Esophagus mucosa (tissue), 1 donor: ENCODE measurements at regions not wholly inside any gene's neighbourhood (a gene's known extent, or its start where the extent isn't known, plus 50 kb on each side); places are given as distances from the start of the nearest gene placed in this dataset.
A peak's percentile ranks its signal among the peaks of the same experiment; 100 is the strongest.
"Not testable (repeated sequence)": the region's sequence is repeated elsewhere in the genome, so short reads cannot be mapped to it uniquely, and the experiment has no call there.

ENCODE experiments used
- ATAC-seq: fragments of 200-7000 bp; cut with Tn5 transposase; one replicate; pipeline ENCODE4 v1.9.1; 2020
- donor health status: DM: yes; HTN: yes; CAD: no.

DNA sequence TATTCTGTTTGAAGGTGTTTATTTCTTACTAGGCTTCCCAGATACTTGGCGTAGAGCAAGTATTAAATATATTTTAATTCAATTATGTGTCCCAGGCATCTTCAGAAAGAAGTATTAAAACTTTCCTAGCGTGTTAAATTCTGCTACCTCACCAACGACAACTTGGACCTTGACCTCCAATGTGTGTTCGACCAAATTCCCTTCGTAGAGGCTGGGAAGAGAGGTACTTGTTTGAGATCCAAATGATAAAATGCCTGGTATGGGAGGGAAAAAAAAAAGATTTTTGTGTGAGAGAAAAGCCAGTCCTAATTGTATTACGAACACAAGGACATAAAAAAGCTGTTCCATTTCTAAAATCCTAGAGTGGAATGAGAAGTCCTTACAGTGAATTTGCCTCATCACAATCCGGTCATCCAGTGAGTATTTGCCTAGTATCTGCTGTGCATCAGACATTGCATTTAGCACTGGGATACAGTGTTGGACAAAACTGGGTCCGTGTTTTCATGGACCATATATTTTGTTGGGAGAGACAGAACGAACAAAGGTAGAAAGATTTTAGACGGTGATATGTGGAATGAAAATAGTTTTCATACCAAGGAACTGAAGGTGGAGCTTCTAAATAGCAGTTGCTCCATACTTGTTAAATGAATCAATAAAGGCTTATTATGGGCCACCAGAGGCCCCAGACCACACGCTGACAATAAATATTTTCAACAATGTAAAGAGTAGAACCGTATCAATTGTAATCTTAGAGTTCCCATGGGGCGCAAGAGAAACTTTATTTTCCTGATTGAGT, 103.1 kb downstream of the KIF4B start:
- no peak for ATAC-seq

DNA sequence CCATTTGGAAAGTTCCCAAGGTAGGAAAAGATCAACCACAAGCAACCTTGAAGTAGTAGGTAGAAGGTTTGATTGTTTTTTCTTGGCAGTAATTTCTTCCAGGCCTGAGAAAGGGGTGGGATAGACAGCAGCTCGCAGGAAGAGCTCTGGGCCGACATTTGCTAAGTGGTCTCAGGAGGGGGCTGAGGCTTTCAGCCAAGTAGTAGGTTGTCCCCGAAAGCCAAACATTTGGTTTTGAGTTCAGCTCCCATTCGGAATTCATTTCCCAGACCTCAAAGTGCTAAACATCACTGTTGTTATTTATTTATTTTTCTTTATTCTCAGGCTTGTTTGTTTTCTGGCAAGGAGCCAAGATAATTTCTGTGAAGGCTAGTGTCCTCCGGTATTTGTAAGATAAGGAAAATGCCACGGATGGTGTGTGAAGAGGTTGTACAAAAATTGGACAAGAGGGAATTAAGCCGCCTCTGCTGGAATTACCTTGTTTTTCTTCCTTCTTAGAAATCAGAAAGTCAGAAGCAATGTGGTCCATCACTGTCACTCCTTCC, 112.1 kb downstream of the KIF4B start:
- ATAC-seq = no peak

DNA sequence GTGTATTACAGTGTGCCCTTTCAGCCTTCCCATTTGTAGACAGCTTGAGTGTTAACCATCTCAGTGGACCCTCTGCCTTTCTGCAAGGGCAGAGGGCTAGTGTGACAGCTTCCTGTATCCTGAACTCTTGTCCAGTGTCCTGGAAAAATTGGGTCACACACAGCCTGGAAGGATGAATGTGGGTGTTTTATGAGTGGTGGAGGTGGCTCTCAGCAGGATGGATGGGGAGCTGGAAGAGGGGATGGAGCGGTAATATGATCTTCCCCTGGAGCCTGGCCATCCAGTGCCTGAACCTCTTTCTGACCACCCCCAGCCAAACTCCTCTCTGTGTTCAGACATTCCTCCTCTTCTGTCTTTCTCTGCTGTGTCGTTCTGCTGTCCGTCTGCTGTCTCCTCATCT, 113.0 kb downstream of the KIF4B start:
- no peak for ATAC-seq

DNA sequence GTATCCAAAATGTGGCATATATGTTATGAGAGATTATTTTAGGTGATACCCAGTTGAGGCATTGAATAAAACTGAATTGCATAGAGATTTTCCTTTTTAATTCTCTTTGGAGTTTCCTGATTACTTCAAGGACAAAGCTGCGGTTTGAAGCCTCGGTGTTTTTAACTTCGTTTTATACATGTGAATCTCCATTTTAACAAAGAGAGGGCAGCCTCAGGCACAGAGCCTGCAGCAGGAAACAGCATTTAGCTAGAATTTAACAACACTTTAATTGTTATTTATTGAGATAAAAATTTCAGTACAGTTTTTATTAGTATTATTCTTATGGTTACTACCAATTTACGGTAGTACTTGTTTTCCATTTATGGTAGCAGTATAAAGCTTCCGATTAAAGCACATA, 114.0 kb downstream of the KIF4B start:
- ATAC-seq = no peak

DNA sequence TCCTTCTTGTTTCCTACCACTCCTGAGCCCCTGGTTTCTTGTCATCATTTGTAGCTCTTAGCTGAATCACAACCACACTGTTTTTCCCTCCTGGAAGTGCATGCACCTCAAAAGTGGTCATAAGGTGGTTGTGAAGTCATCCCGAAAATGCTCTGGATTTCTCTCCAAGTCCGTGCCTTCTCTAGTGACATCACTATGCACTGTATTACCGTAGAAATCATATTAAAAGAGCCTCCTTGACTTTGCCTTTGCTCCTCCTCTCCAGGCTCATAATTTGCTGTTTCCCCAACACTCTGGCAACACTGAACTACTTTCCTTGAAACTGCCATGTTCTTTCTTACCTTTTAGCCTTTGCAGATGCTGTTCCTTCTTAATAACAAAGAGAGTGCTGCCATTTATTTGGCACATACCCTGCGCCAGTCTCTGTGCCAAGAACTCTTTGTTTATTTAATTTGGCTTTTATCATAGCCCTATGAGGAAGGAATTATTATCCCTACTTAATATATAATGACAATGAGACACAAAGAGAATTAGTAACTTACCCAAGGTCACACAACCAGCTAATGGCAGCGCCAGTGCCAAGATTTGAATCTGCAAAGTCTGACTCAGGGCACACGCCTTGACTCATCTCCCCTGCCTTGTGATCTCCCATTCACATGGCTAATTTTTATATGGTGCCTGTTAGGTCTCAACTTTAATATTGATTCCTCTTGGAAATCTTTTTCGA, 115.4 kb downstream of the KIF4B start:
- peak; percentile 93 for ATAC-seq

DNA sequence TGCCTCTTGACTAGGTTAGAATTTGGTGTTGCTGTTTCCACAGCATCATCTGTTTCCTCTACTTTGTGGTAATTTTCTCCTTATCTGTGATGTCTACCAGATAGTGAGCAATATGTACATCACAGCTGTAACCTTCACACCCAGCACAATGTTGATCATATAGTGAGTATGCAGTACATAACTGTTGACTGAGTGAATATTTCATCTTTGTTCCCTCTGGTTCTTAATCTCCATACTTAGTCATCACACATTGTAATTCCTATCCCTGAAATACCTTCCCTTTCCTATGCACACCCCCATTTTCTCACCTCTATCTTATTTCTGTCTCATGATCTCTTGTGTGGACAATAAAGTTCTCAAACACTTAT, 115.9 kb downstream of the KIF4B start:
- ATAC-seq = peak; percentile 81

DNA sequence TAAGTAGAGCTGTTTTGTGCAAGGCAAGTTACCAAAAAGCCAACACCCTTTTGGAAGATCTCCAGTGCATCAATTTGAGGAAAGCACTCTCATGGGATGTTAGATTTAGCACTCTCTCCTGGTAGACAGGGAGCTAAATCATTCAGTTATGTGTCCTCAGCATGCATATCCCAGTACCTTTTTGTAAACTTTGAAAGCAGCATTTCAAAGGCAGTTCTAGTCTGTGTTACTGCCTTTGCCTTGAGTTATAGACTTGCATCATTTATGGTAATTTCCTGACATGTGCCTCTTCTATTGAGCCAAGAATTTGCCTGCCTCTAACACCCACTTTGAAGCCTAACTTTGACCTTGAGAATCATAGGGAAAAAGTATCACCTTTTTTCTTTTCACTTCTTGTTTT, 120.6 kb downstream of the KIF4B start:
- ATAC-seq = no peak

DNA sequence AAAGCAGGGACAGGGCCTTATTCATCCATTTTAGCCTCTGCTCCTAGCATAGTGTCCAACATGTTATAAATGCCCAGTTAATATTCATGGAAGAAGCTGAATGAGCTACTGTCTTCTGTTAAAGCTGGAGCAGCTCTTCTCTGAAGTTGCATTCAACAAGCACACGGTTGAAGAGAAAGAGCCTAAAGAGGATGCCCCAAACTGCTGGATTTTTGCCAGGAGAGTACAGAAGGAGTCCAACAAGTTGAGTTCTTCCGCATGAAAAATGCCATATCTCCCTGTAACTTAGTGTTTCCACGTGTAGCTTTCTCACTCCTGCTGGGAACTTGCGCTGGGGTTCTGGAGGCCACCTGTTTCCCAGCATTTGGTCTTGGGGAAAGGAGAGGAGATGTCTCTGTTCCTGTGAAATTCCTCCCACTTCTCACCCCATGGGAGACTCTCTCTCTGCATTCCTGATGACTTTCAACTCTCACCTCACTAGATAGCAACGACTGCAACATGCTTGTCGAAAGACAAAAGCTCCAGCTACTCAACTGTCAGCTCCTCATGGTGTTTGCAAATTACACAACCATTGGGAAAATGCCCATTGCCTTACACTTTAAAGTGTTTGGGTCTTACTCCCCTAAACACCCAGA, 122.8 kb downstream of the KIF4B start:
- ATAC-seq = no peak

DNA sequence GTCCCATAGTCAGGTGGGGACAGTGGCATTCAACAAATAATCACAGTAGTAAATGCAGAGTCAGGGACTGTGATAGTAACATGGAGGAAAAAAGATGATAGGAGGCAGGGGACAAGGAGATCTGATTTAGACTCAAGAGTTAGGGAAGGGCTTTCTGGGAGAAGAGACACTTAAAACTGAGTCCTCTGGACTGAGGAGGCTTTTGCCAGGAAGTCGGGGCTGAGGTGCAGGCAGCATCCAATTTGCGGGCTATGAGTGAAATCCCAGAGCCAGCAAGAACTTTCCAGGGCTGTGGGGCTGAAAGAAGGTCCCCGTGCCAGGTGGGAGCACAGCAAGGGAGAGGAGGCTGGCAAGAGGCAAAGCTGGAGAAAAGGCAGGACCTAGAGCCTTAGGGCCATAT, 124.1 kb downstream of the KIF4B start:
- no peak for ATAC-seq

DNA sequence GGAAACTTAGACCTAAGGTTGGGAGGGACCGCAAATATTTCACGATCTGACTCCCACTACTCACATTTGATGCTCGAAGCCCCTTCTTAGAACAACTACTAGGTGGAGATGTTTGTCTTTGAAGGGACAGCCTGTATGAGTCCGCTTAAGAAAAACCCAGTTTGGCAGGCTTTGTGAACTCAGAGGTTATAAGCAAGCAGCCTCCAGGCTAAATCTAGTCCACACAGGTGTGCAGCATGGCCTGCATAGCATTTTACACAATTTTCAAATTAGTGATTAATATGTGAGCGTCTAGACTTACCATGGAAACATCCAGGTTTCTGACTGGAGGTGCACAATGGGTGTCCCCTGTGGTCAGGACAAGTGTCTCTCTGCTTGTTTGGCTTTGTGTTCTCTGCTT, 127.1 kb downstream of the KIF4B start:
- ATAC-seq = peak; percentile 75

DNA sequence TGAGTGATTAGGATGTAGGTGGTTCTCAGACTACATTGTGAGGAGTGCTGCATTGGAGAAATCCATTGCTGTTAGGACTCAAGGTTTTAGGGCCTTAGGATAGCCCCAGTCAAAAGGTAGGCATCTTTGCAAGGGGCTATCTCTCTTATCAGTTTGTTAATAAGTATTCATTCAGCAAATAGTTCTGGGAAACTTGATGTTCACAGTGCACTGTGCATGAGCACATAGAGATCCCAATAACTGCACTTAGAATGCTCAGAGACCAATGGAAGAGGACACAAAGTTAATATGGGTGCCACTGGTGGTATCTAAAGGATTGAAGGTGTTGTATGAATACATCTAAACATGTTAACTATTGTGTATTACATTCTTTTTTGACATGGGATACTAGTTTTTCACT, 131.4 kb downstream of the KIF4B start:
- ATAC-seq = no peak

DNA sequence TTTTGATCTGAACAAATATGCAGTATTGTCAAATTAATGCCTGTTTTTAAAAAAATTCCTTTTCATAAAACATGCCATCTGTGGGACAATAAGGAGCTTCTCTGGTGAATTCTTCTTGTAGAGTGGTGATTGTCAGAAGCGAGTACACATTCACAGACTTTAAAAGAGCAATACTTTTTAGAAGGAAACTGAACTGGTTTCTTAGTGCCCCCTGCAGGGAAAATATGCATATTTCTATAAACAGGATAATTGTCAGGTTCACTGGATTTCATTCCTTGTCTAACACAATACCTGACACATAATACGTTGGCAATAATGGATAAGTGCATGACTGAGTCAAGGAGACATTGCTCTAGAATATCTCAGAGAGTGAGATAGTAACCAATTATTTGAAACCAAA, 133.7 kb downstream of the KIF4B start:
- no peak for ATAC-seq

DNA sequence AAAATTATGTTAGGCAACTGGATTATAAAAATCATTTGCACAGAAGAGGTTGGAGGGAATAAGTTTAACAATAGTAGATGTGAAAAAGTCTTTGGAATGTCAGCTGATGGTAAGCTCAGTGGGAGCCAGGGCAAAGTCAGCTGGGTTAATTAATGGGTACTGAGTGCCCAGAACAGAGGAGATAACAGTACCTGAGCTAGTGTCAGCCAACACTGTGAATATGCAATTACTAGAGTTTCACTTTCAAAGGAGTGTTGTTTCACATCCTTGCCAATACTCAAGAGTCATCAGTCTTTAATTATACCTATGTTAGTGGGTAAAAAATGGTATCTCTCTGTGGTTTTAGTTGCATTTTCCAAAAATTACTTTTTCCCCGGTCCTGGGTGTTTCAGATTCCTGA, 135.1 kb downstream of the KIF4B start:
- no peak for ATAC-seq

DNA sequence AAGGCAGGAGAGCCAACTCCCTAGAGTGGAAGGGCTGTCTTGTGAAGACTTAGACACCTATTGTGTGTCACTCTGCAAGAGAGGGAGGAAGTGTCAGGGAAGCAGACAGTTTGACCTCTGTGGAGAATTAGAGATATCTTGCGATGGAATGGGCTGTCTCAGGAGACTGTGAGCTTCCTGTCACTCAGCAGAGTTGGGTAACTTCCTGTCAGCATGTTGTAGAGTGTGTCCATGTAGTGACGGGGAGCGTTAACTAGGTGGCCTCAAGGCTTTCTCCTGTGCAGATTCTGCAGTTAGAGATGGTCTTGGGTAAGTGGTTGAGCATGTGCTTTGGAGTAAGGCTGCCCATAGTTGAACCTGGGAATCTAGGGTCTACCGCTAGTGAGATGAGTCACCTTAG, 136.5 kb downstream of the KIF4B start:
- ATAC-seq = peak; percentile 29

DNA sequence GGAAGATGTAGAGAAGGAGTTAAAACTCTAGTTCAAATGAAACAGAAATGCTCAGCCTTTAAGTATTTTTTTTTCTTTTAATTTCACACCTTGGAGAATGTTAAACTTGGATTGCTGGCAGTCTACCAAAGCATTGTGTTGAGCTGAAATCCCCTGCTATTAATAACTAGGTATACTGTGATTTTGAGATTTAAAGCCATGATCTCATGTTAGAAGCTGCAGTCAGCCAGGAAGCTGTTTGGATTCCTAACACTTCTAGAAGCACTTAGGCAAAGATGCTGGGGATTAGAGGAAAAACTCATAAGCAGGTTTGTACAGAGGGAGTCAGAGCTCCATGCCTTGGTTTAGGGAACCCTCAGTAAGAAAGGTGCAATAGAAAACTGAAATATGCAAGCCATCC, 141.4 kb downstream of the KIF4B start:
- no peak for ATAC-seq

DNA sequence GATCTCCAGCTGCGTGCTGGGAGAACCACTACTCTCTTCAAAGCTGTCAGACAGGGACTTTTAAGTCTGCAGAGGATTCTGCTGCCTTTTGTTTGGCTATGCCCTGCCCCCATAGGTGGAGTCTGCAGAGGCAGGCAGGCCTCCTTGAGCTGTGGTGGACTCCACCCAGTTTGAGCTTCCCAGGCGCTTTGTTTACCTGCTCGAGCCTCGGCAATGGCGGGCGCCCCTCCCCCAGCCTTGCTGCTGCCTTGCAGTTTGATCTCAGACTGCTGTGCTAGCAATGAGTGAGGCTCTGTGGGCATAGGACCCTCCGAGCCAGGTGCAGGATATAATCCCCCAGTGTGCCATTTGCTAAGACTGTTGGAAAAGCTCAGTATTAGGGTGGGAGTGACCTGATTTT, 149.5 kb downstream of the KIF4B start:
- not testable (repeated sequence) for ATAC-seq

DNA sequence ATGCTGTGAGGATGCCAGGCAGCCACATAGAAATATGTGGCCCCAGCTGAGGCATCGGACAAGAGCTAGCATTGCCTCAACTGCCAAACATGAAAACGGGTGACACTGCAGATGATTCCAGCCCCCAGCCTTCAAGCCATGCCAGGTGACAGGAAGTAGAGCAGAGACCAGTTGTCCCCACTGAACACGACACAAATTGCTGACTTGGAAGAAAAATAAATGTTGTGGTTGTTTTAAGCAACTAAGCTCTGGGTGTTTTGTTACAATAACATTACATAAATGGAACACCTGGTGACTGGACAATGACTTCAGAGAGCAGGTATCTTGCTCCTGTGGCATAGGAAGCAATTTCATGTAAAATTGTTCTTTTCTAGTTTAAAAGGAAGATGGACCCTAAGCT, 154.2 kb downstream of the KIF4B start:
- no peak for ATAC-seq

DNA sequence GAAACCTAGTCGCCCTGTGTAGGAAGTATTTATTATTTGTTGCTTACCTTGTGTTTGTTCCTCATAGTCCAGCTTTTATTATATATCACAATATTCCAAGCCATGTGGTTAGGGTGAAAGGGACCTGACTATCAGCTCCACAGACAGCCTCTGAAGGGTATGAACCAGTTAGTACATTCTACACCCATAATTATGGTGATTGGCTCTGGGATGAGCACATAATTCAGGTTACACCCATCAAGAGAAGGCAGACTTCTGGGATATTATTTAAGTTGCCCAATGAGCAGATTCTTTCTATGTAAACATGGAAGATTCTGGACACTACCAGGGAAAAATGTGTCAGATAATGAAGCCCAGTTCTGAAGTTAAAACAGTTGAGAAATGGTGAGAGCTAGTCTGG, 168.0 kb downstream of the KIF4B start:
- no peak for ATAC-seq

DNA sequence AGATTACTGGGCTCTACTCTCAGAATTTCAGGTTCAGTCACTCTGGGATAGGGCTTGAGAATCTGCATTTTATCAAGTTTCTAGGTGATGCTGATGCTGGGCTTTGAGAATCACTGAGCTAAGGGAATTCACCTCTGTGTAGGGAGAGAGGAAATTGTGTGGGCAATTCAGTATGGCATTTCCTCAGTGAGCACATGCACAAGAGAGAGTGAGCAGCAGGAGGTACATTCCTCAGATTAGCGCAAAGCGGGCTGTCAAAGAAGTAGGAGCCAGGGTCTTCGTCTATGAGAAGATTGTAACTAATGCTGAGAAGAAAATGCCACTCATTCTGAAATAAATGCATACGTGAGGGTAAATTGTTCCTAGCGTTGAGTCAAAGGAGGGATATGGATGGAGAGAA, 175.9 kb downstream of the KIF4B start:
- no peak for ATAC-seq

DNA sequence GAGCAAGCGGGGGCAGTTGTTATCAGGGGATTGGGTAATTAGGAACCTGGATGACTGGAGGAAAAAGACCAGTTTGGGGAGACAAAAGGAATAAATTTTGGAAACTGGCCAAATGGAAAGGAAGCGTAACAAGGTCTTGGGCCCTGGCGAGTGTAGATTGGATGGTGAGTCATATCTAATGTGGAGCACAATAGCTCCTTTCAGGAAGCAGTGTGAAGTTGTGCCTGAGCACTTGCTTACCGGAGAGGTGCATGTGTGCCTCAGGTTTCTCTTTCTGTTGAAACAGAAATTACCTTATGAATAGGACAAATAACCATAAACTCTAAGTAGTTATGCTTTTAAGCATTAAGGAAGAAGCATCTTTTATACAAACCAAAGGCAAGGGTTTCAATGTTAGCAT, 176.4 kb downstream of the KIF4B start:
- ATAC-seq = peak; percentile 97

DNA sequence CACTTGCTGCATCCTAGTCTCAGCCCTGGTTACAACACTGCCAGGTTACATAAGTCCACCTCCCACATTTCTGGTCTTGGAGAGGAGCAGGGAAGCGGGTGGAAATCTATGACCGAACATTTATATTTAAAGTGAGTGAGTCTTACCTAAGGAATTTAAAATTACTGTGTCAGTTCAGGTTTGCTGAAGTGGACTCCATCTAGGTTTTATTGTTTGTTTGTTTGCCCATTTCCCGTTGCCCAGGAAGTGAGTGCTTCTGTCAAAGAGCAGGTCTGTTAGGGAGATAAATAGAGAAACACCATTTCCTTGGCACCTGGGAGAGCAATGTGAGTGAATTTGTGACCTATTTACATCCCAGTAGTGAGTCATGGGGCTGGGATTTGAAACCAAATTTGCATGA, 179.5 kb downstream of the KIF4B start:
- ATAC-seq = peak; percentile 30

DNA sequence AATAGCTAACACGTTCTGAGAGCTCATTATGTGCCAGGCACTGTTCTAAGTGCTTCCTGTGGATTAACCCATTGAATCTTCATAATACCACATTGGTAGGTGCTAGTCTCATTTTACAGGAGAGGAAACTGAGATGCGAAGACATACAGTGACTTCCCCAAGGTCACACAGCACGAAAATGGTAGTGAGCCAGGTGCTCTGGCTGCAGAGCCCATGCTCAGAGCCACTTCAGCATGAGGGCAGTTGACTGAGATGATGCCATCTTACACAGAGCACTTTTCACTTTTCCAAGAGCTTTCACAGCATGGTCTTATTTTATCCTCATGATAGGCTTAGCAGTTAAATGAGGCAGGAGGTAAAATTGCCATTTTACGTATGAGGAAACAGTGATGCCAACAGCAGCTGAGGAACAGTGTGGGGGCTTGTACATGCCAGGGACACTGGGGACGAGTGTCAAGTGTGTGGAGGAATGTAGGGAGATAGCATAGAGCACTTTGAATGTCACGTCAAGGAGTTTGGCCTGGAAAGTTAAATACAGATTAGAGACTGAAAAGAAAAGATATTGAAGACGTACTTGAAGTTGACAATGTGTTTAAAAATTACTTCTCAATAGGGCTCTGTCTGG, 180.0 kb downstream of the KIF4B start:
- ATAC-seq = no peak

DNA sequence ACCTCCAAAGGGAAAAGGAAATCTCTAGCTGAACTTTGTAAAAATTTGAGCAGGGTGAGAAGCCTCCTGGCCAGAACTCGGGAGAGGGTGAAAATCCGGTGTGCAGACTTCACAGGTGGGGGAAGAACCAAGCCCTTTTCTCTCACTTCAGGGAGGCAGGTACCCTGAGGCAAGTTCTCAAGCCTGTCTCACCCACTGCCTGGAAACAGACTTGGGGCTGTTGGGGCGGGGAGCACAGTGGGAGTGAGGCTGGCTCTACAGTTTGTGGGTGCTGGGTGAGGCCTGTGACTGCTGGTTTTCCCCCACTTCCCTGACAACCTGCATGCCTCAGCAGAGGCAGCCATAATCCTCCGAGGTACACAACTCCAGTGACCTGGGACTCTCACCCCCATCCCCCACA, 187.1 kb downstream of the KIF4B start:
- peak; percentile 99 for ATAC-seq
